GM12878 (cell line): ENCODE measurements at regions not wholly inside any gene's neighbourhood (a gene's known extent, or its start where the extent isn't known, plus 50 kb on each side); places are given as distances from the start of the nearest gene placed in this dataset.

Experiments used
- ATAC-seq: fragments of 200-7000 bp; cut with Tn5 transposase; 3 replicates; pipeline ENCODE4 v1.9.1; 2020; ENCODE audit warnings: mild to moderate bottlenecking, moderate library complexity
- BruUV-seq: library from RNA; stranded (reverse); fragments of 400-500 nt; replicated peaks from 2 replicates; lab custom pipeline; 2021; lab: Mats Ljungman, UMichigan
- CTCF ChIA-PET: fragments of 300-600 bp; sonication (Branson Sonifier 250); formaldehyde crosslinking; extraction: SDS; loops from one replicate; lab custom pipeline; 2021; ENCODE audit warnings: inconsistent platforms; lab: Yijun Ruan, JAX
- POLR2A ChIA-PET: fragments of 350-600 bp; formaldehyde crosslinking; extraction: SDS; loops from one replicate; lab custom pipeline; 2021; ENCODE audit warnings: inconsistent platforms; lab: Charles Lee
- RAD21 ChIA-PET: fragments of 300-600 bp; sonication (Branson Sonifier 250); formaldehyde crosslinking; loops from one replicate; lab custom pipeline; 2023; ENCODE audit warnings: antibody characterized with exemption; ENCODE audit not compliant: unreplicated experiment; lab: Charles Lee
- SMC1A ChIA-PET: fragments of 300-600 bp; sonication (Branson Sonifier 250); formaldehyde crosslinking; loops from one replicate; lab custom pipeline; 2023; ENCODE audit not compliant: unreplicated experiment, uncharacterized antibody; lab: Charles Lee
- DNase-seq: peaks from one replicate; pipeline ENCODE4 v3.0.0-alpha.2; 2011; ENCODE audit warnings: low read depth, low spot score
- FAIRE-seq: peaks from 3 replicates; lab custom pipeline; 2011; peaks lifted over from hg19 to GRCh38; lab: Jason Lieb, UNC
- H2AFZ ChIP-seq: 2 replicates; pipeline ENCODE4 v1.6.0; 2011; ENCODE audit warnings: low read depth, low read length, control low read depth; ENCODE audit not compliant: control insufficient read depth
- H3K27ac ChIP-seq: 2 replicates; pipeline ENCODE4 v1.5.1; 2011; ENCODE audit warnings: control low read depth; ENCODE audit not compliant: control insufficient read depth, insufficient read depth
- H3K27me3 ChIP-seq, 2 experiments: replicated peaks in 1 of 2; 2 replicates each; pipeline versions ENCODE4 v1.6.0 to v1.6.1; 2011; ENCODE audit warnings: low read length in 1 of 2; ENCODE audit not compliant: control insufficient read depth in 2 of 2, insufficient read depth in 2 of 2
- H3K36me3 ChIP-seq, 2 experiments: 2 replicates each; pipeline ENCODE4 v1.5.1; 2011; ENCODE audit warnings: low read length in 1 of 2; ENCODE audit not compliant: control insufficient read depth in 2 of 2, insufficient read depth in 2 of 2
- H3K4me1 ChIP-seq: 2 replicates; pipeline ENCODE4 v1.6.1; 2011; ENCODE audit warnings: mild to moderate bottlenecking, low read length, moderate library complexity, mixed read lengths; ENCODE audit not compliant: control insufficient read depth, insufficient read depth
- H3K4me2 ChIP-seq: 2 replicates; pipeline ENCODE4 v1.6.0; 2011; ENCODE audit warnings: control low read depth; ENCODE audit not compliant: control insufficient read depth, insufficient read depth
- H3K4me3 ChIP-seq: fragments of 200-600 bp; sonication (generic); 2 replicates; pipeline ENCODE4 v1.5.1; 2016
- H3K79me2 ChIP-seq: 2 replicates; pipeline ENCODE4 v1.6.0; 2011; ENCODE audit warnings: low read length; ENCODE audit not compliant: control insufficient read depth, insufficient read depth
- H3K9ac ChIP-seq: 2 replicates; pipeline ENCODE4 v1.8.0; 2011; ENCODE audit warnings: low read length, control low read depth, mixed read lengths; ENCODE audit not compliant: control insufficient read depth, insufficient read depth
- H3K9me3 ChIP-seq: replicated peaks from 3 replicates; pipeline ENCODE4 v1.5.1; 2011; ENCODE audit warnings: mild to moderate bottlenecking, low read length; ENCODE audit not compliant: control insufficient read depth, insufficient read depth
- H4K20me1 ChIP-seq: 2 replicates; pipeline ENCODE4 v1.6.0; 2011; ENCODE audit not compliant: control insufficient read depth, insufficient read depth
- CHD1 ChIP-seq: IDR thresholded peaks from 2 replicates; pipeline ENCODE4 v1.6.1; 2012; ENCODE audit warnings: low read depth, low read length, improper control_type of control experiment
- CUX1 ChIP-seq: IDR thresholded peaks from 2 replicates; pipeline ENCODE4 v1.6.1; 2012; ENCODE audit warnings: improper control_type of control experiment, low read depth, low read length; ENCODE audit not compliant: insufficient replicate concordance
- EZH2 ChIP-seq: IDR thresholded peaks from 2 replicates; pipeline ENCODE4 v1.6.1; 2012; ENCODE audit warnings: low read depth, mild to moderate bottlenecking, control low read depth, inconsistent platforms, low read length, borderline replicate concordance; ENCODE audit not compliant: control insufficient read depth
- IRF3 ChIP-seq: fragments of 450-650 bp; IDR thresholded peaks from 2 replicates; pipeline ENCODE4 v1.6.1; 2014; ENCODE audit warnings: mild to moderate bottlenecking
- MYB ChIP-seq: fragments of 150-350 bp; IDR thresholded peaks from 2 replicates; pipeline ENCODE4 v1.6.1; 2014; ENCODE audit warnings: mild to moderate bottlenecking, low read depth, low read length, borderline replicate concordance
- RAD21 ChIP-seq: IDR thresholded peaks from 2 replicates; pipeline ENCODE4 v1.6.1; 2011; ENCODE audit warnings: mild to moderate bottlenecking, low read depth, low read length, moderate library complexity; ENCODE audit not compliant: insufficient read depth
- RB1 ChIP-seq: fragments of 450-650 bp; formaldehyde crosslinking; IDR thresholded peaks from 2 replicates; pipeline ENCODE4 v1.6.1; 2017; ENCODE audit warnings: mild to moderate bottlenecking, borderline replicate concordance
- SPI1 ChIP-seq: IDR thresholded peaks from 2 replicates; pipeline ENCODE4 v1.6.1; 2011; ENCODE audit warnings: low read depth, mild to moderate bottlenecking, low read length, moderate library complexity, borderline replicate concordance; ENCODE audit not compliant: insufficient read depth
- TCF12 ChIP-seq: IDR thresholded peaks from 2 replicates; pipeline ENCODE4 v1.6.1; 2011; ENCODE audit warnings: low read depth, mild to moderate bottlenecking, low read length
- ZZZ3 ChIP-seq: IDR thresholded peaks from 2 replicates; pipeline ENCODE4 v1.6.1; 2011; ENCODE audit warnings: low read depth; ENCODE audit not compliant: control insufficient read depth, insufficient read length
- WGBS: methylation state at CpG from one replicate; pipeline ENCODE4 v1.1.6; 2016; ENCODE audit warnings: low lambda C conversion rate; ENCODE audit not compliant: insufficient replicate concordance, insufficient coverage; ENCODE audit errors: missing lambda C conversion rate; 5-methylcytosine and 5-hydroxymethylcytosine counted together
- in situ Hi-C: fragments of 300-500 bp; cut with MboI; formaldehyde crosslinking; loops from 9 replicates; pipeline ENCODE4 v1.14.3; 2018; ENCODE audit warnings: mixed read lengths
- intact Hi-C: fragments of 100-400 bp; cut with micrococcal nuclease; formaldehyde crosslinking; loops from one replicate; pipeline ENCODE4 v1.14.2; 2022; ENCODE audit not compliant: unreplicated experiment

- ChIA-PET CTCF (no interaction called here), RAD21 (no interaction called here), SMC1A (no interaction called here), POLR2A (no interaction called here)
- no peak overlapping the region for H3K4me2 ChIP-seq
- 16% methylated on average over 10 of the region's 10 CpGs for WGBS
- no peaks in the 10 kb centered on the region for H3K27me3 ChIP-seq
- intact Hi-C loops (no loop called here), in situ Hi-C loops (no loop called here)
- TF ChIP-seq CHD1 = no peak
- TF ChIP-seq RB1 = no peak
- no peak for TF ChIP-seq ZZZ3
- no peak for TF ChIP-seq TCF12
- no peak for TF ChIP-seq EZH2
- H3K79me2 ChIP-seq = no peaks in the 10 kb centered on the region
- DNase-seq (no peak), FAIRE-seq (no peak), ATAC-seq (no peak)
- H3K4me3 ChIP-seq = no peak overlapping the region
- H3K9ac ChIP-seq = no peak overlapping the region
- H3K36me3 ChIP-seq = no peaks in the 10 kb centered on the region
- BruUV-seq = no TSS peak
- no peak overlapping the region for H3K27ac ChIP-seq
- H3K9me3 ChIP-seq = peaks cover 13% of the 10 kb centered on the region; the same call in 2 of the 3 replicates
- H4K20me1 ChIP-seq = no peaks in the 10 kb centered on the region
- H2AFZ ChIP-seq = no peak overlapping the region
- peaks cover 7% of the 10 kb centered on the region for H3K4me1 ChIP-seq
Measured at GRCh38 chr2:128474036-128474955, 155.6 kb upstream of the HS6ST1 start.

- no peaks in the 10 kb centered on the region for H3K36me3 ChIP-seq
- intact Hi-C loops = no loop called here
- H3K4me3 ChIP-seq = no peak overlapping the region
- H3K9me3 ChIP-seq = peaks cover 8% of the 10 kb centered on the region; the same call in 2 of the 3 replicates
- RAD21 ChIA-PET = no interaction called here
- H3K9ac ChIP-seq = no peak overlapping the region
- H3K27me3 ChIP-seq = no peaks in the 10 kb centered on the region
- no peaks in the 10 kb centered on the region for H4K20me1 ChIP-seq
- peaks cover 7% of the 10 kb centered on the region for H3K4me1 ChIP-seq
- no peaks in the 10 kb centered on the region for H3K79me2 ChIP-seq
- H3K4me2 ChIP-seq = no peak overlapping the region
- CTCF ChIA-PET = no interaction called here
- no peak overlapping the region for H2AFZ ChIP-seq
- DNase-seq = no peak
- no peak for ATAC-seq
- in situ Hi-C loops = no loop called here
- POLR2A ChIA-PET = no interaction called here
- FAIRE-seq = no peak
- no TSS peak for BruUV-seq
- SMC1A ChIA-PET = no interaction called here
- no peak overlapping the region for H3K27ac ChIP-seq
- WGBS = 54% methylated on average over 5 of the region's 5 CpGs
- TF ChIP-seq MYB (no peak), IRF3 (no peak), RAD21 (no peak), CUX1 (no peak), SPI1 (no peak)
Measured at GRCh38 chr2:128474962-128475361, 156.3 kb upstream of the HS6ST1 start.
